Glutamatergic neuron (in vitro differentiated cells): ENCODE measurements at regions not wholly inside any gene's neighbourhood (a gene's known extent, or its start where the extent isn't known, plus 50 kb on each side); places are given as distances from the start of the nearest gene placed in this dataset.

Experiments
- DNase-seq: peaks from one replicate; pipeline ENCODE4 v3.0.0; 2022
- H3K27ac Mint-ChIP-seq: one replicate; pipeline ENCODE4 v1.8.0; 2020; ENCODE audit warnings: mild to moderate bottlenecking, mixed read lengths, inconsistent platforms; ENCODE audit not compliant: unreplicated experiment
- H3K27me3 Mint-ChIP-seq: one replicate; pipeline ENCODE4 v1.8.0; 2020; ENCODE audit warnings: mild to moderate bottlenecking, moderate library complexity, mixed read lengths, inconsistent platforms; ENCODE audit not compliant: unreplicated experiment
- H3K36me3 Mint-ChIP-seq: one replicate; pipeline ENCODE4 v1.8.0; 2020; ENCODE audit warnings: mild to moderate bottlenecking, mixed read lengths, inconsistent platforms; ENCODE audit not compliant: unreplicated experiment
- H3K4me1 Mint-ChIP-seq: one replicate; pipeline ENCODE4 v1.8.0; 2020; ENCODE audit warnings: mild to moderate bottlenecking, low read depth, mixed read lengths, inconsistent platforms; ENCODE audit not compliant: unreplicated experiment
- H3K4me3 Mint-ChIP-seq: one replicate; pipeline ENCODE4 v1.8.0; 2020; ENCODE audit warnings: mild to moderate bottlenecking, mixed read lengths, inconsistent platforms; ENCODE audit not compliant: unreplicated experiment
- H3K9me3 Mint-ChIP-seq: one replicate; pipeline ENCODE4 v1.8.0; 2020; ENCODE audit warnings: mild to moderate bottlenecking, moderate library complexity, mixed read lengths, inconsistent platforms; ENCODE audit not compliant: unreplicated experiment
- CTCF ChIP-seq: fragments of 200-600 bp; sonication (generic); IDR thresholded peaks from one replicate; pipeline ENCODE4 v1.5.0; 2021; ENCODE audit not compliant: partially characterized antibody, unreplicated experiment

- Mint-ChIP-seq H3K9me3 (no peaks in the 10 kb centered on the region), H3K4me1 (peaks cover 3% of the 10 kb centered on the region), H3K4me3 (peak overlapping the region; percentile 20), H3K27ac (no peak overlapping the region), H3K36me3 (no peaks in the 10 kb centered on the region), H3K27me3 (no peaks in the 10 kb centered on the region)
- no peak for TF ChIP-seq CTCF
- DNase-seq: no peak
Observed at GRCh38 chr14:49986343-49987014, 93.6 kb downstream of the ARF6 start.

DNA sequence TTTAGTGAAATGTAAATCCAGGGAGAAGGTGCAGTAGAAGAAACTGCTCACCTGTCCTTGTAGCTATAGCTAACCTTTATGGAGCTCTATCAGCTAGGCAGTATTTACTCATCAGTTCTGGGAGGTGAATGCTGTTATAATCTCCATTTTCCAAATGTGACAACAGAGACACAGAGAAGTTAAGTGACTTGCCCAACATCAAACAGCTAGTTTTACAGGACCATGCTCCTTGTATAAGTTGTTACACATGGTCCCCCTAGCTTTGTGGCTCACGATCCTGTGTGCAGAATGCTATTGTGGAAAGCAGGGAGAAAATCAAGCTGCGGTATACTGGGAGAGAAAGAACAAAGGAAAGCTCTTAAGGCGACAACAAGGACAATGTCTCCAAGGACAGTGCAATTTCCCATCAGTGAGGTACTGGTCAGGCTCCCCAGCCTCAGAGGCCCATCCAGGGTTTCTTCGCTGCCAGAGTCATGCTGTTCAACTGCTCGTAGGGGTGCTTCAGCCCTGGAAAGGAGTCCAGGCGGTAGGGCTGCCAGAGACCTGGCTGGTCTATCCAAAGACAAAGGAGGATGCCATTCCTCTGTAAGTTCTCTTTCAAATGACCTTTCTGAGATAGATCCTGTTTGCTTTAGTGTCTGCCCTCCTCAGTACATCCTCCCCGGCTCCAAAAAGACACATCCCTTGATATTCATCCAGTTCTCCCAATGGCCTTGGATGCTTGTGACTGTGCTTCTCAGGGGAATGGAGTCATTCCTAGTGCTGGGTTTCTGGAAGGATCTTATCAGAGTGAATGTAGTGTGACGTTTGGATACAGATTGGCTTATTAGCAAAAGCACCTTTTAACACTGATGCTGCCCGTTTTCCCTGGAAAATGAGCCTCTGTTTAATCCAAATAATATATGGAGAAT is 95.5 kb downstream of the ARF6 start:
- DNase-seq: no peak
- peaks cover 2% of the 10 kb centered on the region for H3K9me3 Mint-ChIP-seq
- H3K4me1 Mint-ChIP-seq: peaks cover 3% of the 10 kb centered on the region
- no peak for TF ChIP-seq CTCF
- peaks cover 2% of the 10 kb centered on the region for H3K27me3 Mint-ChIP-seq
- no peak overlapping the region for H3K4me3 Mint-ChIP-seq
- no peak overlapping the region for H3K27ac Mint-ChIP-seq
- H3K36me3 Mint-ChIP-seq: no peaks in the 10 kb centered on the region

DNA sequence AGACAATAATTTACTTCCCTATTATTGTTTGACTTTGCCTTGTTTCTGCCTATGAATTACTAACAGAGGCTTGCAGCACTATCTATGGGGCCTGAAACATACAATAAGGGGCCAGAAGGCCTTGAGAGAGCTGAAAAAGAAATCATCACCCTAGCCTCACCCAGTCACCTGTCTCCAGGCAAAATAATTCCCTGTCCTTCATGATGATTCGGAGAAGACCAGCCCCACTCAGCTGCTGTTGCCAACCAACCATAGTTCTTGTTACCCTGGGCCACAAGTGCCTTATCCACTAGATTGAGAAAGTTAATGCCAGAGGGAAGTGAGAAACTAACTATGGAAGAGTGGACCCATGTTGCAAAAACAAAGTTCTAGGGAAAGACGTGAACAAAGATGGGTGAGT is 97.1 kb downstream of the ARF6 start:
- peaks cover 2% of the 10 kb centered on the region for H3K9me3 Mint-ChIP-seq
- no peak overlapping the region for H3K27ac Mint-ChIP-seq
- no peak for TF ChIP-seq CTCF
- H3K27me3 Mint-ChIP-seq: peaks cover 2% of the 10 kb centered on the region
- no peaks in the 10 kb centered on the region for H3K36me3 Mint-ChIP-seq
- no peak overlapping the region for H3K4me3 Mint-ChIP-seq
- H3K4me1 Mint-ChIP-seq: peaks cover 3% of the 10 kb centered on the region
- no peak for DNase-seq

GRCh38 chr14:49991491-49991890 is 98.6 kb downstream of the ARF6 start:
- no peak overlapping the region for H3K4me3 Mint-ChIP-seq
- H3K9me3 Mint-ChIP-seq: peaks cover 2% of the 10 kb centered on the region

More at GRCh38 chr14:49991491-49991890, 98.6 kb downstream of the ARF6 start:
- H3K36me3 Mint-ChIP-seq: no peaks in the 10 kb centered on the region
- no peak overlapping the region for H3K27ac Mint-ChIP-seq
- DNase-seq: no peak
- TF ChIP-seq CTCF: no peak
- peaks cover 2% of the 10 kb centered on the region for H3K27me3 Mint-ChIP-seq
- H3K4me1 Mint-ChIP-seq: peaks cover 1% of the 10 kb centered on the region
